ENCODE measurements at regions not wholly inside any gene's neighbourhood (a gene's known extent, or its start where the extent isn't known, plus 50 kb on each side); places are given as distances from the start of the nearest gene placed in this dataset.

DNA sequence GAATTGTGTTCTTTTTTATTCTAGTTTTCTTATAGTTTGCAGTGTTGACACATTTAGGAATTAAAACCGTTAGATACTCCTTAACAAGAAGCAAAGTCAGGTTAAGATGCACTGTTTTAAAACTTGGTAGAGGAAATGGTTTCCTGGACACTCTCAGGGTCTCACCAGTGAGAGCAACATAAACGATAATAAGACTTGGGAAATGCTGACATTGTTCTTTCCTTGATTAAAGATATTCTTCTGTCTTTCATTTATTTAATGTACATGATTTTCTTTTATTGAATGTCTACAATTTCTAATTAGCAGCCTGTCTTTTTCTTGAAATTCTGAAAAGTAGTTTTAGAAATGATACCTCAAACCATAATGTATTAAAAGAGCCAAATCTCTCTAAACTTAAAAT is 707.9 kb upstream of the CHD1 start:
- TF ChIP-seq, protein P1, sequence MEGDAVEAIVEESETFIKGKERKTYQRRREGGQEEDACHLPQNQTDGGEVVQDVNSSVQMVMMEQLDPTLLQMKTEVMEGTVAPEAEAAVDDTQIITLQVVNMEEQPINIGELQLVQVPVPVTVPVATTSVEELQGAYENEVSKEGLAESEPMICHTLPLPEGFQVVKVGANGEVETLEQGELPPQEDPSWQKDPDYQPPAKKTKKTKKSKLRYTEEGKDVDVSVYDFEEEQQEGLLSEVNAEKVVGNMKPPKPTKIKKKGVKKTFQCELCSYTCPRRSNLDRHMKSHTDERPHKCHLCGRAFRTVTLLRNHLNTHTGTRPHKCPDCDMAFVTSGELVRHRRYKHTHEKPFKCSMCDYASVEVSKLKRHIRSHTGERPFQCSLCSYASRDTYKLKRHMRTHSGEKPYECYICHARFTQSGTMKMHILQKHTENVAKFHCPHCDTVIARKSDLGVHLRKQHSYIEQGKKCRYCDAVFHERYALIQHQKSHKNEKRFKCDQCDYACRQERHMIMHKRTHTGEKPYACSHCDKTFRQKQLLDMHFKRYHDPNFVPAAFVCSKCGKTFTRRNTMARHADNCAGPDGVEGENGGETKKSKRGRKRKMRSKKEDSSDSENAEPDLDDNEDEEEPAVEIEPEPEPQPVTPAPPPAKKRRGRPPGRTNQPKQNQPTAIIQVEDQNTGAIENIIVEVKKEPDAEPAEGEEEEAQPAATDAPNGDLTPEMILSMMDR (IDR thresholded peaks at IDR 0.05; ENCODE audit: low read depth, low read length, poor library complexity, severe bottlenecking) = no peak
- TF ChIP-seq EZH2phosphoT487 (IDR thresholded peaks at IDR 0.05; ENCODE audit: borderline replicate concordance, low read length) = no peak
